ENCODE measurements at regions not wholly inside any gene's neighbourhood (a gene's known extent, or its start where the extent isn't known, plus 50 kb on each side); places are given as distances from the start of the nearest gene placed in this dataset.

GRCh38 chr2:216292475-216292874 lies 79.8 kb downstream of the MARCHF4 start:
- 93% methylated on average over 5 of the region's 5 CpGs for WGBS, 2 donors
- H3K4me3 ChIP-seq (ENCODE audit: low read depth in 1 of 2, low read length in 2 of 2) = no peak overlapping the region

GRCh38 chr2:216289470-216289869 lies 82.8 kb downstream of the MARCHF4 start:
- no peaks in the 10 kb centered on the region for H3K9me3 ChIP-seq (ENCODE audit: control insufficient read depth in 2 of 2, insufficient read depth in 1 of 2, low read depth in 1 of 2, low read length in 1 of 2)
- WGBS, 2 donors = 9 to 21% methylated on average over 2 of the region's 2 CpGs
- H3K27me3 ChIP-seq (ENCODE audit: control insufficient read depth in 1 of 2, insufficient read depth in 2 of 2, low read length in 2 of 2) = no peaks in the 10 kb centered on the region
- no peaks in the 10 kb centered on the region for H3K36me3 ChIP-seq (ENCODE audit: control insufficient read depth in 2 of 2, insufficient read depth in 2 of 2, low read length in 1 of 2)
- no peak overlapping the region for H3K27ac ChIP-seq (ENCODE audit: low read depth in 2 of 2, low read length in 1 of 2)
- no peak overlapping the region for H3K4me3 ChIP-seq (ENCODE audit: low read depth in 1 of 2, low read length in 2 of 2)
- peaks cover 2% of the 10 kb centered on the region in 2 donors for H3K4me1 ChIP-seq (ENCODE audit: control insufficient read depth in 2 of 2, insufficient read depth in 2 of 2, low read length in 1 of 2)

More at GRCh38 chr2:216292475-216292874, 79.8 kb downstream of the MARCHF4 start:
- H3K4me1 ChIP-seq (ENCODE audit: control insufficient read depth in 2 of 2, insufficient read depth in 2 of 2, low read length in 1 of 2) = peaks cover 0 to 3% of the 10 kb centered on the region in 2 donors
- H3K27me3 ChIP-seq (ENCODE audit: control insufficient read depth in 1 of 2, insufficient read depth in 2 of 2, low read length in 2 of 2) = no peaks in the 10 kb centered on the region
- no peaks in the 10 kb centered on the region for H3K9me3 ChIP-seq (ENCODE audit: control insufficient read depth in 2 of 2, insufficient read depth in 1 of 2, low read depth in 1 of 2, low read length in 1 of 2)
- H3K27ac ChIP-seq (ENCODE audit: low read depth in 2 of 2, low read length in 1 of 2) = no peak overlapping the region
- no peaks in the 10 kb centered on the region for H3K36me3 ChIP-seq (ENCODE audit: control insufficient read depth in 2 of 2, insufficient read depth in 2 of 2, low read length in 1 of 2)

GRCh38 chr2:216287251-216287650 lies 85.0 kb downstream of the MARCHF4 start:
- H3K9me3 ChIP-seq (ENCODE audit: control insufficient read depth in 2 of 2, insufficient read depth in 1 of 2, low read depth in 1 of 2, low read length in 1 of 2) = no peaks in the 10 kb centered on the region
- H3K27me3 ChIP-seq (ENCODE audit: control insufficient read depth in 1 of 2, insufficient read depth in 2 of 2, low read length in 2 of 2) = no peaks in the 10 kb centered on the region
- H3K4me3 ChIP-seq (ENCODE audit: low read depth in 1 of 2, low read length in 2 of 2) = no peak overlapping the region
- H3K27ac ChIP-seq (ENCODE audit: low read depth in 2 of 2, low read length in 1 of 2) = no peak overlapping the region
- peaks cover 2% of the 10 kb centered on the region in 2 donors for H3K4me1 ChIP-seq (ENCODE audit: control insufficient read depth in 2 of 2, insufficient read depth in 2 of 2, low read length in 1 of 2)
- no peaks in the 10 kb centered on the region for H3K36me3 ChIP-seq (ENCODE audit: control insufficient read depth in 2 of 2, insufficient read depth in 2 of 2, low read length in 1 of 2)
- 36 to 46% methylated on average over 5 of the region's 5 CpGs for WGBS, 2 donors

- WGBS, 2 donors = 48 to 50% methylated on average over 8 of the region's 8 CpGs
- peaks cover 2% of the 10 kb centered on the region in 2 donors for H3K4me1 ChIP-seq (ENCODE audit: control insufficient read depth in 2 of 2, insufficient read depth in 2 of 2, low read length in 1 of 2)
Observed at GRCh38 chr2:216286616-216287231, 85.6 kb downstream of the MARCHF4 start.

GRCh38 chr2:216285701-216286100 lies 86.6 kb downstream of the MARCHF4 start:
- 42 to 44% methylated on average over 7 of the region's 7 CpGs for WGBS, 2 donors
- no peak overlapping the region for H3K27ac ChIP-seq (ENCODE audit: low read depth in 2 of 2, low read length in 1 of 2)

More at GRCh38 chr2:216286616-216287231, 85.6 kb downstream of the MARCHF4 start:
- no peaks in the 10 kb centered on the region for H3K36me3 ChIP-seq (ENCODE audit: control insufficient read depth in 2 of 2, insufficient read depth in 2 of 2, low read length in 1 of 2)
- no peak overlapping the region for H3K27ac ChIP-seq (ENCODE audit: low read depth in 2 of 2, low read length in 1 of 2)
- no peaks in the 10 kb centered on the region for H3K27me3 ChIP-seq (ENCODE audit: control insufficient read depth in 1 of 2, insufficient read depth in 2 of 2, low read length in 2 of 2)
- H3K9me3 ChIP-seq (ENCODE audit: control insufficient read depth in 2 of 2, insufficient read depth in 1 of 2, low read depth in 1 of 2, low read length in 1 of 2) = no peaks in the 10 kb centered on the region
- H3K4me3 ChIP-seq (ENCODE audit: low read depth in 1 of 2, low read length in 2 of 2) = no peak overlapping the region

GRCh38 chr2:216284708-216285107 lies 87.6 kb downstream of the MARCHF4 start:
- peaks cover 2% of the 10 kb centered on the region in 2 donors for H3K4me1 ChIP-seq (ENCODE audit: control insufficient read depth in 2 of 2, insufficient read depth in 2 of 2, low read length in 1 of 2)
- no peak overlapping the region for H3K27ac ChIP-seq (ENCODE audit: low read depth in 2 of 2, low read length in 1 of 2)
- no peaks in the 10 kb centered on the region for H3K9me3 ChIP-seq (ENCODE audit: control insufficient read depth in 2 of 2, insufficient read depth in 1 of 2, low read depth in 1 of 2, low read length in 1 of 2)
- WGBS, 2 donors = 82 to 88% methylated on average over 3 of the region's 3 CpGs
- H3K4me3 ChIP-seq (ENCODE audit: low read depth in 1 of 2, low read length in 2 of 2) = no peak overlapping the region
- no peaks in the 10 kb centered on the region for H3K36me3 ChIP-seq (ENCODE audit: control insufficient read depth in 2 of 2, insufficient read depth in 2 of 2, low read length in 1 of 2)
- H3K27me3 ChIP-seq (ENCODE audit: control insufficient read depth in 1 of 2, insufficient read depth in 2 of 2, low read length in 2 of 2) = no peaks in the 10 kb centered on the region

More at GRCh38 chr2:216285701-216286100, 86.6 kb downstream of the MARCHF4 start:
- H3K9me3 ChIP-seq (ENCODE audit: control insufficient read depth in 2 of 2, insufficient read depth in 1 of 2, low read depth in 1 of 2, low read length in 1 of 2) = no peaks in the 10 kb centered on the region
- no peaks in the 10 kb centered on the region for H3K36me3 ChIP-seq (ENCODE audit: control insufficient read depth in 2 of 2, insufficient read depth in 2 of 2, low read length in 1 of 2)
- H3K4me3 ChIP-seq (ENCODE audit: low read depth in 1 of 2, low read length in 2 of 2) = no peak overlapping the region
- peaks cover 2% of the 10 kb centered on the region in 2 donors for H3K4me1 ChIP-seq (ENCODE audit: control insufficient read depth in 2 of 2, insufficient read depth in 2 of 2, low read length in 1 of 2)
- H3K27me3 ChIP-seq (ENCODE audit: control insufficient read depth in 1 of 2, insufficient read depth in 2 of 2, low read length in 2 of 2) = no peaks in the 10 kb centered on the region

GRCh38 chr2:216283038-216283900 lies 89.0 kb downstream of the MARCHF4 start:
- no peaks in the 10 kb centered on the region for H3K9me3 ChIP-seq (ENCODE audit: control insufficient read depth in 2 of 2, insufficient read depth in 1 of 2, low read depth in 1 of 2, low read length in 1 of 2)
- 78 to 79% methylated on average over 12 of the region's 12 CpGs for WGBS, 2 donors
- H3K4me1 ChIP-seq (ENCODE audit: control insufficient read depth in 2 of 2, insufficient read depth in 2 of 2, low read length in 1 of 2) = peaks cover 2% of the 10 kb centered on the region in 2 donors
- no peaks in the 10 kb centered on the region for H3K36me3 ChIP-seq (ENCODE audit: control insufficient read depth in 2 of 2, insufficient read depth in 2 of 2, low read length in 1 of 2)
- no peak overlapping the region for H3K27ac ChIP-seq (ENCODE audit: low read depth in 2 of 2, low read length in 1 of 2)
- H3K4me3 ChIP-seq (ENCODE audit: low read depth in 1 of 2, low read length in 2 of 2) = no peak overlapping the region
- no peaks in the 10 kb centered on the region for H3K27me3 ChIP-seq (ENCODE audit: control insufficient read depth in 1 of 2, insufficient read depth in 2 of 2, low read length in 2 of 2)

- H3K4me1 ChIP-seq (ENCODE audit: control insufficient read depth in 2 of 2, insufficient read depth in 2 of 2, low read length in 1 of 2) = peaks cover under 1 to 2% of the 10 kb centered on the region in 2 donors
- H3K9me3 ChIP-seq (ENCODE audit: control insufficient read depth in 2 of 2, insufficient read depth in 1 of 2, low read depth in 1 of 2, low read length in 1 of 2) = no peaks in the 10 kb centered on the region
- no peaks in the 10 kb centered on the region for H3K27me3 ChIP-seq (ENCODE audit: control insufficient read depth in 1 of 2, insufficient read depth in 2 of 2, low read length in 2 of 2)
- no peak overlapping the region for H3K4me3 ChIP-seq (ENCODE audit: low read depth in 1 of 2, low read length in 2 of 2)
- no peaks in the 10 kb centered on the region for H3K36me3 ChIP-seq (ENCODE audit: control insufficient read depth in 2 of 2, insufficient read depth in 2 of 2, low read length in 1 of 2)
- WGBS, 2 donors = 50 to 55% methylated on average over 2 of the region's 2 CpGs
- no peak overlapping the region for H3K27ac ChIP-seq (ENCODE audit: low read depth in 2 of 2, low read length in 1 of 2)
Observed at GRCh38 chr2:216281876-216282275, 90.4 kb downstream of the MARCHF4 start.

- peaks cover 0 to 2% of the 10 kb centered on the region in 2 donors for H3K4me1 ChIP-seq (ENCODE audit: control insufficient read depth in 2 of 2, insufficient read depth in 2 of 2, low read length in 1 of 2)
- no peaks in the 10 kb centered on the region for H3K36me3 ChIP-seq (ENCODE audit: control insufficient read depth in 2 of 2, insufficient read depth in 2 of 2, low read length in 1 of 2)
- WGBS, 2 donors = 90 to 96% methylated on average over 1 of the region's 1 CpG
- H3K4me3 ChIP-seq (ENCODE audit: low read depth in 1 of 2, low read length in 2 of 2) = no peak overlapping the region
- H3K27me3 ChIP-seq (ENCODE audit: control insufficient read depth in 1 of 2, insufficient read depth in 2 of 2, low read length in 2 of 2) = no peaks in the 10 kb centered on the region
- no peaks in the 10 kb centered on the region for H3K9me3 ChIP-seq (ENCODE audit: control insufficient read depth in 2 of 2, insufficient read depth in 1 of 2, low read depth in 1 of 2, low read length in 1 of 2)
- no peak overlapping the region for H3K27ac ChIP-seq (ENCODE audit: low read depth in 2 of 2, low read length in 1 of 2)
Observed at GRCh38 chr2:216281316-216281715, 91.0 kb downstream of the MARCHF4 start.
